HG02852 (cell line): ENCODE measurements at regions not wholly inside any gene's neighbourhood (a gene's known extent, or its start where the extent isn't known, plus 50 kb on each side); places are given as distances from the start of the nearest gene placed in this dataset.
A peak's percentile ranks its signal among the peaks of the same experiment; 100 is the strongest.
"Not testable (repeated sequence)": the region's sequence is repeated elsewhere in the genome, so short reads cannot be mapped to it uniquely, and the experiment has no call there.

Experiments used
- ATAC-seq: cut with Tn5 transposase; IDR thresholded peaks from one replicate; pipeline ENCODE4 v1.9.1; 2021; ENCODE audit warnings: mild to moderate bottlenecking, moderate library complexity; ENCODE audit not compliant: unreplicated experiment

GRCh38 chr7:106713452-106713851, 52.5 kb upstream of the CCDC71L start:
- not testable (repeated sequence) for ATAC-seq

- ATAC-seq: not testable (repeated sequence)
Measured at GRCh38 chr7:106714590-106715442, 53.9 kb upstream of the CCDC71L start.

- ATAC-seq: no peak
Measured at GRCh38 chr7:106715730-106716129, 54.8 kb upstream of the CCDC71L start.

GRCh38 chr7:106717254-106717954, 56.4 kb upstream of the CCDC71L start:
- no peak for ATAC-seq

- ATAC-seq: peak; percentile 66
Measured at GRCh38 chr7:106717955-106718871, 57.3 kb upstream of the CCDC71L start.

- peak; percentile 62 for ATAC-seq
Measured at GRCh38 chr7:106720641-106721040, 59.7 kb upstream of the CCDC71L start.

GRCh38 chr7:106721816-106722785, 61.1 kb upstream of the CCDC71L start:
- ATAC-seq: no peak

- no peak for ATAC-seq
Measured at GRCh38 chr7:106723398-106723797, 62.4 kb upstream of the CCDC71L start.

GRCh38 chr7:106729720-106730385, 68.9 kb upstream of the CCDC71L start:
- ATAC-seq: no peak

GRCh38 chr7:106731187-106731586, 70.2 kb upstream of the CCDC71L start:
- ATAC-seq: peak; percentile 93

GRCh38 chr7:106731646-106732444, 70.9 kb upstream of the CCDC71L start:
- ATAC-seq: no peak

GRCh38 chr7:106735637-106736036, 74.7 kb upstream of the CCDC71L start:
- ATAC-seq: no peak

- no peak for ATAC-seq
Measured at GRCh38 chr7:106736123-106736507, 75.2 kb upstream of the CCDC71L start.

GRCh38 chr7:106736508-106737201, 75.7 kb upstream of the CCDC71L start:
- peak; percentile 85 for ATAC-seq

- no peak for ATAC-seq
Measured at GRCh38 chr7:106737202-106737562, 76.2 kb upstream of the CCDC71L start.

GRCh38 chr7:106740806-106741205, 79.8 kb upstream of the CCDC71L start:
- ATAC-seq: no peak

GRCh38 chr7:106744563-106745091, 83.7 kb upstream of the CCDC71L start:
- ATAC-seq: no peak

- not testable (repeated sequence) for ATAC-seq
Measured at GRCh38 chr7:106747301-106747700, 86.3 kb upstream of the CCDC71L start.
